Mesenchymal stem cell (in vitro differentiated cells and primary cell): ENCODE measurements at regions not wholly inside any gene's neighbourhood (a gene's known extent, or its start where the extent isn't known, plus 50 kb on each side); places are given as distances from the start of the nearest gene placed in this dataset.

ENCODE experiments used
- DNase-seq: peaks from one replicate; pipeline ENCODE4 v3.0.0-alpha.2; 2013
- H2AFZ ChIP-seq: one replicate; pipeline ENCODE4 v1.6.1; 2013; ENCODE audit warnings: low read depth, mild to moderate bottlenecking, control low read depth, inconsistent platforms, low read length, moderate library complexity
- H2AK5ac ChIP-seq: 2 replicates; pipeline ENCODE4 v1.6.1; 2013; ENCODE audit warnings: low read length, moderate library complexity, mild to moderate bottlenecking, inconsistent platforms; ENCODE audit not compliant: severe bottlenecking
- H2BK120ac ChIP-seq: one replicate; pipeline ENCODE4 v1.6.1; 2013; ENCODE audit warnings: low read depth, mild to moderate bottlenecking, inconsistent platforms, low read length, moderate library complexity
- H2BK12ac ChIP-seq, 2 experiments: one replicate each; pipeline ENCODE4 v1.6.1; 2013; ENCODE audit warnings: inconsistent platforms in 2 of 2, low read length in 2 of 2, mild to moderate bottlenecking in 2 of 2, moderate library complexity in 2 of 2, control low read depth in 1 of 2
- H2BK15ac ChIP-seq: one replicate; pipeline ENCODE4 v1.6.1; 2013; ENCODE audit warnings: mild to moderate bottlenecking, low read depth, inconsistent platforms; ENCODE audit not compliant: poor library complexity, severe bottlenecking
- H2BK5ac ChIP-seq: 2 replicates; pipeline ENCODE4 v1.6.1; 2013; ENCODE audit warnings: low read depth, mild to moderate bottlenecking, low read length, control low read depth, inconsistent platforms; ENCODE audit not compliant: poor library complexity, severe bottlenecking
- H3K14ac ChIP-seq, 2 experiments: one replicate each; pipeline ENCODE4 v1.6.1; 2013; ENCODE audit warnings: inconsistent platforms in 2 of 2, low read length in 2 of 2, control low read depth in 1 of 2, mild to moderate bottlenecking in 1 of 2, moderate library complexity in 1 of 2
- H3K18ac ChIP-seq, 2 experiments: one replicate each; pipeline ENCODE4 v1.6.1; 2013; ENCODE audit warnings: inconsistent platforms in 2 of 2, low read length in 2 of 2, control low read depth in 1 of 2, low read depth in 1 of 2, mild to moderate bottlenecking in 1 of 2
- H3K23ac ChIP-seq, 2 experiments: one replicate each; pipeline ENCODE4 v1.6.1; 2013; ENCODE audit warnings: inconsistent platforms in 2 of 2, low read length in 2 of 2, mild to moderate bottlenecking in 2 of 2, moderate library complexity in 2 of 2, control low read depth in 1 of 2
- H3K27ac ChIP-seq: 2 replicates; pipeline ENCODE4 v1.5.1; 2013; ENCODE audit warnings: mild to moderate bottlenecking, moderate library complexity, low read length, control low read depth, inconsistent platforms; ENCODE audit not compliant: poor library complexity, severe bottlenecking
- H3K27me3 ChIP-seq, 2 experiments: 2 replicates each; pipeline versions ENCODE4 v1.6.1 to v1.7.0; 2013; ENCODE audit warnings: low read length in 2 of 2, mild to moderate bottlenecking in 2 of 2, moderate library complexity in 2 of 2, control low read depth in 1 of 2, inconsistent platforms in 1 of 2; ENCODE audit not compliant: control insufficient read depth in 1 of 2, insufficient read depth in 1 of 2
- H3K36me3 ChIP-seq, 2 experiments: 2 replicates each; pipeline versions ENCODE4 v1.6.1 to v1.7.0; 2013; ENCODE audit warnings: low read length in 2 of 2, control low read depth in 1 of 2, inconsistent platforms in 1 of 2, low read depth in 1 of 2, mild to moderate bottlenecking in 1 of 2; ENCODE audit not compliant: insufficient read depth in 2 of 2, control insufficient read depth in 1 of 2
- H3K4ac ChIP-seq, 2 experiments: one replicate each; pipeline ENCODE4 v1.6.1; 2013; ENCODE audit warnings: inconsistent platforms in 2 of 2, low read length in 2 of 2, mild to moderate bottlenecking in 2 of 2, moderate library complexity in 2 of 2, control low read depth in 1 of 2, low read depth in 1 of 2
- H3K4me1 ChIP-seq: 2 replicates; pipeline ENCODE4 v1.6.1; 2013; ENCODE audit warnings: low read depth, low read length, control low read depth; ENCODE audit not compliant: control insufficient read depth, insufficient read depth
- H3K4me2 ChIP-seq: 2 replicates; pipeline ENCODE4 v1.6.1; 2013; ENCODE audit warnings: low read length, mild to moderate bottlenecking, inconsistent platforms; ENCODE audit not compliant: poor library complexity, severe bottlenecking
- H3K4me3 ChIP-seq, 2 experiments: 2 replicates each; pipeline versions ENCODE4 v1.5.1 to v1.7.0; 2013; ENCODE audit warnings: low read length in 2 of 2, mild to moderate bottlenecking in 2 of 2, control low read depth in 1 of 2, low read depth in 1 of 2; ENCODE audit not compliant: insufficient read depth in 1 of 2
- H3K79me1 ChIP-seq: replicated peaks from 2 replicates; pipeline ENCODE4 v1.6.1; 2013; ENCODE audit warnings: mild to moderate bottlenecking, control low read depth, low read length, inconsistent platforms; ENCODE audit not compliant: poor library complexity, severe bottlenecking
- H3K9ac ChIP-seq: 2 replicates; pipeline ENCODE4 v1.7.0; 2013; ENCODE audit warnings: mild to moderate bottlenecking, low read length, moderate library complexity
- H3K9me3 ChIP-seq: 2 replicates; pipeline ENCODE4 v1.7.0; 2013; ENCODE audit warnings: mild to moderate bottlenecking, low read length; ENCODE audit not compliant: control insufficient read depth
- H4K8ac ChIP-seq: one replicate; pipeline ENCODE4 v1.6.1; 2013; ENCODE audit warnings: inconsistent platforms, mild to moderate bottlenecking, low read length, moderate library complexity
- H4K91ac ChIP-seq: one replicate; pipeline ENCODE4 v1.6.1; 2013; ENCODE audit warnings: mild to moderate bottlenecking, low read length, inconsistent platforms
- WGBS: methylation state at CpG from one replicate; pipeline ENCODE4 v1.1.7; 2013; ENCODE audit warnings: mixed read lengths; 5-methylcytosine and 5-hydroxymethylcytosine counted together

DNA sequence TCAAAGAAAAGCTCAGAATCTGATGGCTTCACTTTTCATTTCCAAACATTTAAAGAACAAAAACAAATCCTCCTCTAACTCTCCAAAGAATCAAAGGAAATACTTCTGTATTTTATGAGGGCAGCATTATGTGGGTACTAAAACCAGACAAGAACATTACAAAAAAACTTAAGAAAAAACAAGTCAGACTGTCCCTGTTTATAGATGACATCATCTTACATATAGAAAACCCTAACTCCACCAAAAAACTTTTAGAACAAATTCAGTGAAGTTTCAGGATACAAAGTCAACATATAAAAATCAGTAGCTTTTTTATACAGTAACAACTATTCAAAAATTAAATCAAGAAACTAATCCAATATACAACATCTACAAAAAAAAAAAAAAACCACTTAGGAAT lies 136.2 kb downstream of the PJA2 start:
- Histone ChIP-seq H3K4me2 (no peak overlapping the region), H2BK5ac (no peak overlapping the region), H2AK5ac (no peak overlapping the region), H4K8ac (no peak overlapping the region), H3K18ac (no peak overlapping the region), H3K9me3 (peaks cover 9% of the 10 kb centered on the region), H3K4ac (no peak overlapping the region), H3K4me3 (no peak overlapping the region), H3K14ac (no peak overlapping the region), H3K79me1 (no peaks in the 10 kb centered on the region), H3K9ac (no peak overlapping the region), H2AFZ (no peak overlapping the region), H3K23ac (no peak overlapping the region), H2BK12ac (no peak overlapping the region), H4K91ac (no peak overlapping the region), H2BK120ac (no peak overlapping the region), H3K27ac (no peak overlapping the region), H3K36me3 (no peaks in the 10 kb centered on the region), H2BK15ac (no peak overlapping the region), H3K27me3 (no peaks in the 10 kb centered on the region), H3K4me1 (no peaks in the 10 kb centered on the region)
- DNase-seq: no peak

DNA sequence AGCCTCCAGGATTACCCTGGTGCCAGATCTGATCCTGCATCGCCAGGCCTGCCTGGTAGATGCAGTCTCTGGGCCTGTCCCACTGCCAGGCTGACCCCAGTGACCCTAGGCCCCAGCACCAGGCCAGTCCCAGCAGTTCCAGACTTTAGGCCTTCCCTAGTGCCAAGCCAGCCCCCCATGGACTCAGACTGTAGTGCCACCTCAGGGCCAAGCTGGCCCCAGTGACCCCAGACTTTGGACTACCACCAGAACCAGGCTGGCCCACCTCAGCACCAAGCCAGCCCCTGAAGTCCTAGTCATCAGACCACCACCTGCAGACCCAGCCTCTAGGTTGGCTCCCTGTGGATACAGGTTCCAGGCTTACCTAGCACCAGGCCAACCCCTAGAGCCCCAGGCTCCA lies 142.5 kb downstream of the PJA2 start:
- Histone ChIP-seq H3K4ac (no peak overlapping the region), H3K27me3 (no peaks in the 10 kb centered on the region), H3K9ac (no peak overlapping the region), H4K91ac (no peak overlapping the region), H3K79me1 (no peaks in the 10 kb centered on the region), H3K18ac (no peak overlapping the region), H3K4me2 (no peak overlapping the region), H3K23ac (no peak overlapping the region), H4K8ac (no peak overlapping the region), H3K36me3 (no peaks in the 10 kb centered on the region), H2AFZ (no peak overlapping the region), H3K9me3 (peaks cover 9% of the 10 kb centered on the region), H2BK15ac (no peak overlapping the region), H2BK120ac (no peak overlapping the region), H2BK5ac (no peak overlapping the region), H2AK5ac (no peak overlapping the region), H3K4me1 (no peaks in the 10 kb centered on the region), H3K14ac (no peak overlapping the region), H3K27ac (no peak overlapping the region), H3K4me3 (no peak overlapping the region), H2BK12ac (no peak overlapping the region)
- DNase-seq: no peak
- 78% methylated on average over 1 of the region's 1 CpG for WGBS

DNA sequence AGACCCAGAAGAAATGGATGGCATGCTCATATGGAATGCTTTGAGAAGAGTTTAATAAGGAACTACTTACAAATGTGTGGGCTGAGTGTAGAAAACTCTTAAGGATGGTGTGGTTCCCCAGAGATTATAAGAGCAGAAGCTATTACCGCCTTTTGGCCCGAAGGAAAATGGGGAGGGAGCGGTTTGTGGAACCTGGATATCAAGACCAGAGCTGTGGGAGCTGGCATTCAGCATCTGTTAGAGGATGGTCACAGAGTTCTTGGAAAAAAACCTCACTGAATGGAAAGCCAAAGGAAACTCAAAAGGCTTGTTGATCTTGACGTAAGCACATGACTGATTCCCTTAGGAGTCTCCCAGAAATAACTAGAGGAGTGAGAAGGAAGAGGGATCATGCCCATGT lies 151.0 kb downstream of the PJA2 start:
- no peak overlapping the region for H2BK5ac ChIP-seq
- H3K9ac ChIP-seq: no peak overlapping the region
- H2BK15ac ChIP-seq: no peak overlapping the region
- H4K91ac ChIP-seq: no peak overlapping the region
- no peak overlapping the region for H3K18ac ChIP-seq
- no peak overlapping the region for H3K4me2 ChIP-seq
- H2BK120ac ChIP-seq: no peak overlapping the region
- H3K14ac ChIP-seq: no peak overlapping the region
- no peak overlapping the region for H2AK5ac ChIP-seq
- no peaks in the 10 kb centered on the region for H3K36me3 ChIP-seq
- WGBS: 96% methylated on average over 4 of the region's 4 CpGs
- no peak overlapping the region for H3K23ac ChIP-seq
- H3K4me1 ChIP-seq: no peaks in the 10 kb centered on the region
- H3K4me3 ChIP-seq: no peak overlapping the region
- H2AFZ ChIP-seq: no peak overlapping the region
- H2BK12ac ChIP-seq: no peak overlapping the region
- no peak overlapping the region for H3K27ac ChIP-seq
- H4K8ac ChIP-seq: no peak overlapping the region
- H3K27me3 ChIP-seq: no peaks in the 10 kb centered on the region
- no peak overlapping the region for H3K4ac ChIP-seq
- no peaks in the 10 kb centered on the region for H3K79me1 ChIP-seq
- no peak for DNase-seq
- H3K9me3 ChIP-seq: peaks cover 5% of the 10 kb centered on the region

DNA sequence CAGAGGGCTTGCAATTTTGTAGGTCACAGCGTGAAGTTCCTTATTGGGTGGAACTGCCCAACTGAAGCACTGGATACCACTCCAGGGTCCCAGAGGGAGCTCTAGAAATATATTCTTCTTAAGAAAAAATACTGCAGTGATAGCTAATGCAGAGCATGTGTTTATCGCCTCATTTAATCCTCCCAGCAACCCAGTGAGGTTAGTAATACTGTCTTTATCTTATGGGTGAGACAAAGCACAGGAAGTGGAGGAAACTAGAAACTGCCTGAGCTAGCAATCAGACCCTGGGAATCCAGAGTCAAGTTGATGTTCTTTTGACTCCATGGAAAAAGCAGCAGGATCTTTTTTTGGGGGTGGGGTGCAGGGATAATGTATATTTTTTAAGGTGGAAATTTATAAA lies 153.3 kb downstream of the PJA2 start:
- no peak overlapping the region for H3K23ac ChIP-seq
- no peak overlapping the region for H2BK12ac ChIP-seq
- H3K79me1 ChIP-seq: no peaks in the 10 kb centered on the region
- H2BK15ac ChIP-seq: no peak overlapping the region
- no peaks in the 10 kb centered on the region for H3K36me3 ChIP-seq
- WGBS: 100% methylated on average over 1 of the region's 2 CpGs
- no peak overlapping the region for H2AK5ac ChIP-seq
- no peak overlapping the region for H2AFZ ChIP-seq
- H3K27me3 ChIP-seq: no peaks in the 10 kb centered on the region
- no peak overlapping the region for H3K27ac ChIP-seq
- H3K4me2 ChIP-seq: no peak overlapping the region
- no peak overlapping the region for H2BK5ac ChIP-seq
- no peak overlapping the region for H3K4me3 ChIP-seq
- no peak overlapping the region for H3K14ac ChIP-seq
- no peaks in the 10 kb centered on the region for H3K4me1 ChIP-seq
- H3K9ac ChIP-seq: no peak overlapping the region
- H2BK120ac ChIP-seq: no peak overlapping the region
- H3K4ac ChIP-seq: no peak overlapping the region
- no peak overlapping the region for H3K18ac ChIP-seq
- DNase-seq: no peak
- H4K91ac ChIP-seq: no peak overlapping the region
- H3K9me3 ChIP-seq: peaks cover 5% of the 10 kb centered on the region
- no peak overlapping the region for H4K8ac ChIP-seq
